LoVo (cell line): ENCODE measurements at regions not wholly inside any gene's neighbourhood (a gene's known extent, or its start where the extent isn't known, plus 50 kb on each side); places are given as distances from the start of the nearest gene placed in this dataset.

Experiments used
- DNase-seq: peaks from one replicate; pipeline ENCODE4 v3.0.0-alpha.2; 2016; ENCODE audit warnings: low spot score

DNA sequence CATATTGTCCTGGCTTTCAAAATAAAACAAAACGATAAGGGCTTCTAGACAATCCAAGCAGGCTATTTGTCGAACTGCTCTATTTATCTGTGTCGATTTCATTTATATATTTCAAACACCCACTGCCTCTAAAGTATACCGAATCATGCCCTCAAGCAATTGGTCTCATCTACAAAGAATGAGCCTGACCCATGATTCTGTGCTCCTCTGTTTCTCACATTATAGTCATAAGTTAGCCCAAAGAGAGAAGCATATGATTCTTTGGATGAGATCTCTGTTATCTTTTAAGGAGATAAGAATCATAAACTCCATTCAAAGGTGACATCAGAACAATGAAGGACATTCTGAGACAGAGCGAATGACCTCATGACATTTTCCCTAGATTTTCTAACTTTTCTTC, 191.1 kb downstream of the MAP2K6 start:
- DNase-seq: no peak

DNA sequence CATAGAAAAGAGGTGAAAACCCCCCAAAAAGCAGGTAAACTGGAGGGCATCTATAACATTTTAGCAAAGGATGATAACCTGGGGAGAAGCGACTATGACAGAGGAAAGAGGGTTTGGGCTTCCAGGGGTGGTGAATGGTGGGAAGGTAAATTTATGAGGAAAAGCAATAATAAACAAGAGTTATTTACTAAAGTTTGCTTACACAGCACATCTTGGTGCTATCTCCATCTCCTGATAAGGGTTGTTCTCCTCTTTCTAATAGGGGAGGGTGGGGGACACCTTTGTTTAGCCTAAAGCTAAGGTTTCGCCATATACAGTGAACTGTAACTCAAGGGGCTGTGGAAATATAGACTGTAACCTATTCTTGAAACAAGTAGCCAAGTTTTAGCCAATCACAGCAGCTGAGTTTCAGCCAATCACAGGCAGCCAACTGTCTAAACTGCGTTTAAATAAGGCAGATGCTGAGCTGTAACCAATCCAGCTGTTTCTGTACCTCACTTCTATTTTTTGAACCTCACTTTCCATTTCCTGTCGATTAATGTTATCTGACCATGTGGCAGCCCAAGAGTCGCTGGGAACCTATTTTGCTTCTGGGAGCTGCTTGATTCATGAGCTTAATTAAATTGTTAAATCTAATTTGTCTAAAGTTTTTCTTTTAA, 191.8 kb downstream of the MAP2K6 start:
- no peak for DNase-seq

DNA sequence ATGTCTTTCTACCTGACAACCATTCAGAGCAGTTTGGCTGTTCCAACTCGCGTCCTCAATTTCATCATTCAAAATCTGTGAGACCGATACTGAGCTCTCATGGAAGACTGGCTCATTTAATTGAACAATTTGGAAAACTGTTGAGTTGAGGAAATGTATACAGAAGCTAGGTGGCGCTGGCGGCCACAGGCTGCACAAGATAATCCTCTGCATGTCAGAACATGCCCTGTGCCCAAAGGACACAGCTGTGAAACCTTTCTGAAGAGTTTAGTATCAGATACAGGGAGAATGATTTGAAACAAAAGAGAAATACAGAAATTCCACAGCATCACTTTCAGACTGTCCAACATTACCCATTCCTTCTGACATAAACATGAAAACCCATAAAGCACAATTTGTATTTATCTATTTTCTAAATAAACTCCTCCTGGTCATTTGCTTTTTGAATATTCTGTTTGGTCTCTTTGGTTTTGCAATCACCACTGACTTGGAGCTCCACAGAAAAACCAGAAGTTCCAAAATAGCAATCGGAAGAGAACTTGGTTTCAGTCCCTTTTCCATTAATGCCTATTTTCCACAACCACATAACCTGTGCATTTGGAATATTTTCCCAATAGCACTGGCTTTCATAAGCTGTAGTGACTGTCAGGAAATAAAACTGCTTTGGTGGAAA, 192.8 kb downstream of the MAP2K6 start:
- peak; percentile 57 for DNase-seq

DNA sequence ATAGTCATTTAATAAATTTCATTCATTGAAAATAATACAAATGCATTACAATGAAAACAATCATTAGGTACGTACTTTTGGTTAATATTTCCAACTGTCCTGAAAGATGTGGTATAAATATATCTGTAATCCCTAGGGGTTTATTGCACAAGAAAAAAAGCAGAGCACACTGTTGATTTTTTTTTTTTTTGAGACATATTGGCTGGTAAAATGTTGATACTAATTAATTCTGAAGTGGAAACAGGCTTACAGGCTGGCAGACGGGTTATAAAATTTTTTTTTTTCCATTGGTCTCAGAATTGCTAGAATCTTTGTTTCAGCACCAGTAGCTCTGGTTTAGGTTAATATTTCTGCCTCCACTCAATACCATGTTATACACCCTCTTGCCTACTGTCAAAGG, 193.6 kb downstream of the MAP2K6 start:
- DNase-seq: no peak

DNA sequence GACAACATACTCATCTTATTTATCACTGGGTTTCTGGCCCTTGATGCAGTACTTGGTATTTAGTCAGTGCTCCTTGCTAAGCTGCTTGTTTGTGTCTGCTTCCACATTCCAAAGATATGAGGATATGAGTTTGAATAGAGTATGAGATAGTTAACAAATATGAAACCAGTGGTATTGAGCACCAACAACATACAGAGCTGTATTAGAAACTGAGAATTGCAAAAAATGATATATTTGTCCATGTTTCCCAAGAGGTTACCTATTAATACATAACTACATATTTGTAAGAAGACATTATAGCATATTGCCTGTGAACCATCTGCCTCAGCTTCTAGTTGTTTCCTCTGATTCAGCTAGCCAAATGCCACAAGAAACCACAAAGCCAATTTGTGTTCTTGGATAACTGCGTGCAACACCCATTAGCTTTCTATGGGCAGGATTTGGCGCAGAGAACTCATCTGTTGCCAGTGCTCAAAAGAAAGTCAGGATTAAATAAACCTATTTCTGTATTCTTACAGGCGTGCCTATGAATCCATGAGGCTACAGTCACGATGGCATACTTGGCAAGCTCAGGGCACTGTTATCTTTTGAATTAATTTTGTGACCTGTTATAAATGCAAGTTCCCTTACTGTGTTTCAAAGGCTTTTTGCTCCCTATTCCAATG, 194.4 kb downstream of the MAP2K6 start:
- DNase-seq: peak; percentile 30

DNA sequence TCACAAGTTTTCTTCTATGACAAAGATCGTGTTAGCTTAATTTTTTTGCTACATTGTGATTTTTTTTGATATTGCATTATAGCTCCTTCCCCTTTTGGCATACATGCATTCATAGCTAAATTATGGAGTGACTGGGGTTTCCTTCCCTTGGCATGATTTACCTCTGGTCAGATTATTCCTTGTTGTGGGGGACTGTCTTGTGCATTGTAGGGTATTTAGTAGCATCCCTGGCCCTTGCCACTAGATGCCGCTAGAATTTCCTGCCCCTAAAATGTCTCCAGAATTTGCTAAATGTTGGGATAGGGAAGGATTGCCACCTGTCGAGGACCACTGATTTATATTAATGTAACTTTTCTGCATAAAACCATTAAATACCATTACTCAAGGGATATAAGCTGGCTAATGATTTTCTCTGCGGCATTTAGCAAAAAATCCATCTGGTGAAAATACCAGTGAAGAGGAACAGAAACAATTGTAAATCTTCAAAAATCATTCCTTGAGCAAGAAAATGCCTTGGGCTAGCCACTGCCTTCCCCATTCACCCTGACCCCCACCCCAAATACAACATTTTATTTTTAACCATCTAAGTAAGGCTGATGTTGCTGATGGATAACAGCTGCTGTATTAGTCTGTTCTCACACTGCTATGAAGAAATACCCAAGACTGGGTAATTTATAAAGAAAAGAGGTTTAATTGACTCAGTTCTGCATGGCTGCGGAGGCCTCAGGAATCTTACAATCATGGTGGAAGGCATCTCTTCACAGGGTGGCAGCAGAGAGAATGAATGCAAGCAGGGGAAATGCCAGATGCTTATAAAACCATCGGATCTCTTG, 195.2 kb downstream of the MAP2K6 start:
- DNase-seq: no peak

DNA sequence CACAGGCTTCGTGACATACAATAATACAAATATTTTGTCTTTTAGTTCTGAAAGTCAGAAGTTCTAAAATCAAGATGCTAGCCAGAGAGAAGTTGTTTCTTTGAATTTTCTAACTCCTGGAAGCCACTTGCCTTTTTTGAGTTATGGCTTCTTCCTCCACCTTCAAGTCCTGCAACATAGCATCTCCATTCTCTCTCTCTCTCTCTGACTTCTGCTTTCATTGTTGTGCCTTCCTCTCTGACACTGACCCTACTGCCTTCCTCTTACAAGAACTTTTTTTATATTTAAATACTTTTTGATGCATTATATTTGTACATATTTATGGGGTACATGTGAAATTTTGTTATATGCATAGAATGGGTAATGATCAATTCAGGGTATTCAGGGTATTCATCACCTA, 205.9 kb downstream of the MAP2K6 start:
- DNase-seq: no peak

DNA sequence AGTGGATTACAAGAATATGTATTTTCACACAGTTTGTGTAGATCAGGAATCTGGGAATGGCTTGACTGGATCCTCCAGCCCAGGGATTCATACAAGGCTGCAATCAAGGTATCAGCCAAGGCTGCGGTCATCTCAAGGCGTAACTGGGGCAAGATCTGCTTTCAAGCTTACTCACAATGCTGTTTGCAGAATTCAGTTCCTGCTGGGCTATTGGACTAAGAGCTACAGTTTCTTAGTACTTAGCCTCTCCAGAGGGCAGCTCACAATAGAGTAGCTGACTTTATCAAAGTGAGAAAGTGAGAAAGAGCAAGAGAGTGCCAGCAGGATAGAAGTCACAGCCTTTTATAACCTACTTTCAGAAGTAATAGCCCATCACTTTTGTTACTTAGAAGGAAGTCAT, 211.0 kb downstream of the MAP2K6 start:
- DNase-seq: no peak

DNA sequence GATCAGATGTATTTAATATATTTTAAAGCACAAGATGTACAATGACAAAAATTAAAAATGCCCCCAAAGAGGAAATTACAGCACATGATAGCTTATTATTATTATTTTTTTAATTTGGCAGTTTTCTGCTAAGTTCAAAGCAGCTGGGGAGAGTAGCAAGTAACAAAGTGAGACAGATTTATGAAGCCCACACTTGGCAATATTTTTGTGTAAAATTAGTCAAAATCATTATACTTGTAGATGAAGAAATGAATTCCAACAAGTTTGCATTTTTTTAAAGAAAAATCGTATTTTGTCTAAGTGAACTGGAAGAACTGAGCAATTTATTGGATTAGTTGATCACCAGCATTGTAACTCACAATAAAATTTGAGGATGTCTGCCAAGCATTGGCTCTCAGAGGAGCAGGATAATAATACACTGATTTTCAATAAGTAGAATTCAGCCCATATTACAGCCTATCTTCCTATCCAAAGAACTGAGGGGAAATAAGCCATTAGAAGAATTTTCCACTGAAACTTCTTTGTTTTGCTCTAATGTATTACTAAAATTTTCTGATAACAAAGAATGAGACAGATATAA, 215.6 kb downstream of the MAP2K6 start:
- no peak for DNase-seq

DNA sequence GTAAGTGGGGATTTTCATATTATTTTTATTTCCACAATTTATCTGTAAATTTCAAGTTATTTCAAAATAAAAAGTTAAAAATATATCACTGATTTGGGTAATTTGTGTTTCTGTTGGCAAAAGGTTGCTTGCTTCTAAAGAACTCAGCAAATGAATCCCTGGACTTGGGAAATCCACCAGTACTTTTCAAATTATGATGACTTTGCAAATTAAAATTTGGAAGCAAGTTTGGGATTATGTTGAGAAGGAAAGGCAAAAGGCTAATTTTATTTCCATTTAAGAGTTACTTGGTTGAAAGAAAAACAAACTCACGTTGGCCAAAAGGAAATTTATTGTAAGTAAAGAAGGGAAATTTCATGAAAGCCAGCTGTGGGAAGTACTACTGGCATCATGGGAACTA, 220.3 kb downstream of the MAP2K6 start:
- DNase-seq: no peak

DNA sequence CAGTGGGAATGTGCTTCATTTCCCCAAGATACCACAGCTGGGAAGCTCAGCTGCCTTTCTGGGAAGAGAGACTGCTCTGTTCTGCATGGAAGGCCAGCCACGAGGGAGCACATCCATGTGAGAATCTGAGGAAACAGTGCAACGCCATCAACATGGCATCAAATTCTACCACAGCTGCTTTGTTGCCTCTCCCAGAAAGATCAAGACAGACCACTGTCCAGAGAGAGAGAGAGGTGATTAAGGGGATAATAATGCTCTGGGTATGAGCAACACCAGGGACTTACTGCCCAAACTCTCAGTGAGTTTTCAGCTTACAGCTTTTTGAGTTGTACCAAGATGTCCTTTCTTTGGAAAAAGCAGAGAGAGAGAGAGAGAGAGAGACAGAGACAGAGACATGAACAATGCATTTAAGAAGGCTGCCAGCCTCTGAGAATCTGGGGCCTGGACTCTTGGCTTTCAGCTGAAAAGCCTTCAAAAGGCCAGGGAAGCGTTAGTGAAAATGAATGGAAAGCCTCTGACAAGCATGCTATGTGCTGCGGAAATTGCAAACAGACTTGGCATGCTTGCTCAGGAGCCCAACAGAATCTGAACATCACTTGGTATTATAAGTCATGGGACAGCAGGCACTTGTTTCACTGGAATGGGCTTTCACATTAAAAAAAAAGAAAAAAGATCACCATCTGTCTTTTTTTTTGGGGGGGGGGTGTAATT, 223.1 kb downstream of the MAP2K6 start:
- DNase-seq: no peak

DNA sequence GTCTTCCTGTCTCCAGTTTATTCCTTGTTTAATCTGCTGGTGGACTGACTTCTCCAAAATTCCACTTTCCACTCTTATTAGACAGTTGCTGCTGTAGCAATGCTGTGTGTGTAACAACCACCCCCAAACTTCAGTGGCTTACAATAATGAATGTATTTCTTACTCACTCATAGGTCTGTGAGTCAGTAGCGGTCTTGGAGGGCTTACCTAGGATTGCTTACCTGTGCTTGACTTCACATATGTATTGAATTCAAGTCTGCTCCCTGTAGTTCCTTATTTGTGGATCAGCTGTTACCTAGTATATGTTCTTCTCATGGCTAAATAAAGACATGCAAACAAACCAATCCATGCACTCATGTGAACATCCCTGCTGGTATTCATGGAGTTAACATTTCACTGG, 224.6 kb downstream of the MAP2K6 start:
- no peak for DNase-seq

DNA sequence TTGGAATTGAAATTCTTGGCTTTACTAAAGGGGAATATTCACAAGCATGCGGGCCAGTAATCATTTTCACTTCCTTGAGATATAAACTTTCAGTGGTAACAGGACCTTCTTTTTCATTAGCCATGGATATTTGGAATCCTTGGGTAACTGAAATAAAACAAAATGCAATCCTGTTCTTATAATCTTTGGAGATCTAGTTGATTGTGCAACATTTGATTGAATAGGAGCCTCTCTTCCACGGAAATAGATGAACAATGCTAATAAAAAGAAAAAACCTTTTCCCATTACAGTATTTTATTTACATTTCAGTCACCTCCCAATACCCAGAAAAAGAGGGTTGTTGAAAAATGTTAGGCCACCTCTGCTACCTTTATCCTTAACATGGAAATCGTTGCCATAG, 225.6 kb downstream of the MAP2K6 start:
- DNase-seq: no peak

DNA sequence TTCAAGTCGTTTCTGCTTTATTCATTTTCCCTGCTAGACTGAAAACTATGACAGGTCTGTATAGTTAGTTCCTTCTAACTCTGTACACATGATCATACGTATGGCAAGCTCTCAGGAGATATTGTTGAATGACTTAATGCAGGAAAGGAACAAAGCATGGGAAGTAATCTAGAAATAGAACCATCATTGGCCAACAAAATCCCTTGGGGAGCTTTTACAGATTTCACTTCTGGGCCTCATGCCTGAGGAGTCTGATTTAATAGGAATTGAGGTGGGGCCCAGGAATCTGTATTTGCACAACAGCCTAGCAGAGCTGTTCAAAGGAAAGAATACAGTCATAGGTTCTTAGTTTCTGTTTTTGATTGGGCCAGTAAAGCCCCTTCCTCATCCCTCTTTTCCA, 229.2 kb downstream of the MAP2K6 start:
- DNase-seq: no peak

DNA sequence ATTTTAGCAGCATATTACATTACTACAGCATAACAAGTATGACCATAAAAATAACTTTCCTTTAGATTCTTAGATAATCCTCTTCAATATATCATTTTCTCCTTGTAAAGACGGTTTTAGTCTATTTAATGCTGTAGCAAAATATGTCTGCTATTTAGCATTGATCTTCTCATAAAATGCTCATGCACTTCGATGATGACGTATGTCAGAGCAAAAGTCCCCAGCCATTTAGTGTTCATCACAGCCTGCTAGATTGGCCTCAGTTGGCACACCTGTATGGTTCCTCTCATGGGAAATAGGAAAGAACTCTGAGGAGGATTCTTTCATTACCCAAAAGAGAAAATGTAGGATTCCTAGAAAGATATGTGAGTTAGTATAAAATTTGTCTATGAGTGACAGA, 232.2 kb downstream of the MAP2K6 start:
- no peak for DNase-seq

DNA sequence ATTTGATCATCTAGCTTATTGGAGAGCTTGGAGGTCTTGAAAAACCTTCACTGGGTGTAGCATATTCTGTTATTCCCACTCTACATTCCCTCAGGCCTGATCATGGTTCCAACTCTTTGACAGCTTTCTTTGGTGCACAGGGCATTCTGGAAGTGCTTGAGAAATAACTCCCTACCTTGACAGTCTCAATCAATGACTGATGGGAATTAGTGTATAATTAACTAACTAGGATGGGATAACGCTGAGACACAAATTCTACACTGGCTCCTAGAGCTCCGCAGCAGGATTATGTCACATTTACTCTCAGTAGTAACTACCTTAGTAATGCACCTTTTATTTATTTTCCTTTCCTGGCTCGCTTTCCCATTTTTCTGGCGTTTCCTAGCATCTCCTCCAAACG, 236.4 kb downstream of the MAP2K6 start:
- DNase-seq: no peak

DNA sequence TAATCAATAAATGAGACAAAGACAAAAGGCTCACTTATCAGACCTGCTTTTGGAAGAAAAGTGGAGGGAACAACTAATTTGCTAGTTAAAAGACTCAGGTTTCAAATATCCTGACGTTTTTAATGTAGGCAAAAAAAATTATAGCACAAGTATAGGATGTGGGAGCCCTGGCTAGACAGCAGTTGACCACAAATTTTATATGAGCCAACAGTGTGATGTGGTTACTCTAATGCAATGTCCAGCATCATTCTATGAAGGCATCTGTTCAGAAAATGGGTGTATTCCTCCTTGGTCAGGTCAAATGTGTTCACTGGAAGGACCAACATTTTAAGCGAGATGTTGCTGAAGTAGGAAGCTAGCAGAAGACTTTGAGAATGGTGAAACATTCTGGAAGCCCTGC, 237.4 kb downstream of the MAP2K6 start:
- no peak for DNase-seq

DNA sequence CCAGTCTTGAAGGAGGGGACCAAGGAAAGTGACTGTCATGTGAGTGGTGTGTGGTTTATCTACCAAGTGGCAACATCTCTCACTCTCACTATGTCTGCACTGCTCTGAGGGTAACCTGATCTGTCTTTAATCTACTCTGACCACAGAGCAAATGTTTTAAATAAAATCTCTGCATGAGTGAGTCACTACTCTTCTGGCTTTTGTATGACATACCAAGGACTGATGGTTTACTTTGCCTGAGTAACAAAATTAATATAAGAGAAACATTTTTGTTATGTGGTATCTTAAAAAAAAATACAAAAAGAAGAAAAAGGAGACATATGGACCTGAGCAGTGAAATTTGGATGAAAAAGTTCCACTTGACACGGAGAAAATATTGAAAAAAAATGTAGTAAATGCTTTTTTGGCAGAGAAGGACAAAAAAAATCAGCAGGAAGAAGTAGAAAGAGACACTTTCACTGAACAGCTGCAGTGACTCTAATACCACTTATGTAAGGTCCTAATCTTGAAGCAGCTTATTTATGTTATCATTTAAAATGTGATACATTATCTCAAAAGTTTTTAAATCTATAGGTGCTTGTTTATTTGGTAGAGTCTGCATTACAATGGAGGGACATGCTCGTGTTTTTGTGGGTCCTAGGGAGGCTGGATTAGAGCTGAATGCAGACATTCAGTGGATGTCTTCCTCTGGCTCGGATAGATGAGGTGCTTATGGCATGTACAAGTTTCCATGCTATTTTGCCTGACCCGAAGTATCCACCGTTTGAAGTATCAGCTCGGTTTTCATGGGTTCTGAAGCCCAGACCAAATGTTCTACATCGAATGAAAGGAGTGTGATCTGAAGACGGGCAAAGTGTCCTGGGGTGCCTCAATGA, 240.7 kb downstream of the MAP2K6 start:
- DNase-seq: no peak

DNA sequence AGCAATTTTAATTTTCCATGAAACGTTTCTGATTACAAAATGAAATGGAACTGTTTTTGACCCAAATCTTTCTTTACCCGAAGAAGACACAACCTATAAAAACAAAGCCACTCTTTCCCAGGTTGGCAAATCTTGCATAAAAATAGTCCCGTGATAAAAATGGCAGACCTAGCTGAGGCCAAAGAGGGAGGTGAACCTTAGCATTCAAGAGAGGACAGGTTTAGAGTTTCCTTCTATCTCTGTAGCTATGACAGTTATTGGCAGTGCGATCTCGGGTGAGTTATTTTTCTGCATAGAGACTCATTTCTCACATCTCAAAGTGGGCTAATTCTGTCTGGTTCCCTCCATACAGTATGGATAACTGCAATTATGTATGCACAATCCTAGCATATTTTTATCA, 241.4 kb downstream of the MAP2K6 start:
- DNase-seq: no peak

DNA sequence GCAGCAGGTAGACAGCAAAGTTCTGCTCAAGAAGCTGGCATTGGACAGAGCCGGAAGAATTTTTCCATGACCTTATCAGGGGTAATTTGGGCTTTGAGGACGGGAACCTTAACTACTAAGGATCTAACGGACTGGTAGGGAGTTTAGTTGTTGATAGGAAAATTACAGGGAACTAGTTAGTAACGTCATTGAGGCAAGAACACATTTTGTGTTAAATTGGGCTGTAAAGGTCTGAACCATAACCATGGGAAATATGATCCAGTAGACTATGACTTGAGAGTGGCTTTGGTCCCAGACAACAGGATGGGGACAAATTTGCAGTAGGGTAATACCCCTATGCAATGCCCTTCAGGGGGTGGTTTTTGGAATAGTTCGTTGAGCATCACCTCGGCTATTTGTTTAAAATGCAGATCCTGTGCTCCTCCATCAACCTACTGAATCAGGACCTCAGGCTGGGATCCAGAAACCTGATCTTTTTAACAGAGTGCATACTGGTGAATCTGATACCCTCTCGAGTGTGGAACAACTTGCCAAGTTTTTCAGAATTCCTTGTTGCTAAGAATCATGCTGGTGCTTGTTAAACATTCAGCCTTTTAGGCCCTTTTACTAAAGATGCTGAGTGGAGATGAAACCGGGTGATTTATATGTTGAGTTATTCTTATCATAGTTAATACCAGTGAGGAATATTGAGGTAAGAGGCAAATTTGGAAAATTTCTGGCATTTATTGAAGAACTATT, 255.1 kb downstream of the MAP2K6 start:
- no peak for DNase-seq
